WTC11 (cell line): ENCODE measurements at regions not wholly inside any gene's neighbourhood (a gene's known extent, or its start where the extent isn't known, plus 50 kb on each side); places are given as distances from the start of the nearest gene placed in this dataset.

Source experiments
- CBFB ChIP-seq: sonication (generic); formaldehyde crosslinking; IDR thresholded peaks from 2 replicates; pipeline ENCODE4 v1.8.1; 2022; ENCODE audit warnings: mild to moderate bottlenecking, low read depth, missing genetic modification reagents
- CTCF ChIP-seq: fragments of 200-600 bp; IDR thresholded peaks from 2 replicates; pipeline ENCODE4 v1.8.0; 2022; ENCODE audit warnings: antibody characterized with exemption
- EMX1 ChIP-seq: fragments of 250-450 bp; sonication (Bioruptor Pico); IDR thresholded peaks from 2 replicates; pipeline ENCODE4 v1.8.0; 2021; ENCODE audit warnings: mild to moderate bottlenecking
- GTF2I ChIP-seq: fragments of 250-450 bp; sonication (Bioruptor Pico); conservative IDR thresholded peaks from 2 replicates; pipeline ENCODE4 v1.4.0; 2021; ENCODE audit warnings: mild to moderate bottlenecking
- NR1H2 ChIP-seq: sonication (generic); formaldehyde crosslinking; IDR thresholded peaks from 2 replicates; pipeline ENCODE4 v1.9.0; 2021; ENCODE audit warnings: mild to moderate bottlenecking, moderate library complexity, missing genetic modification reagents
- NR2C2 ChIP-seq: sonication (generic); formaldehyde crosslinking; IDR thresholded peaks from 2 replicates; pipeline ENCODE4 v1.8.0; 2022; ENCODE audit warnings: mild to moderate bottlenecking, missing genetic modification reagents
- USF2 ChIP-seq: sonication (generic); formaldehyde crosslinking; IDR thresholded peaks from 2 replicates; pipeline ENCODE4 v1.8.1; 2023; ENCODE audit warnings: mild to moderate bottlenecking, missing genetic modification reagents, moderate library complexity
- ZNF121 ChIP-seq: sonication (generic); formaldehyde crosslinking; IDR thresholded peaks from 2 replicates; pipeline ENCODE4 v1.8.0; 2023; ENCODE audit warnings: missing genetic modification reagents

GRCh38 chr21:41580758-41581554, 73.0 kb upstream of the TMPRSS2 start:
- TF ChIP-seq CTCF (no peak), GTF2I (CRISPR knock-in tag) (no peak), ZNF121 (CRISPR knock-in tag) (no peak), USF2 (CRISPR knock-in tag) (no peak), CBFB (CRISPR knock-in tag) (no peak), NR2C2 (CRISPR knock-in tag) (no peak), NR1H2 (CRISPR knock-in tag) (no peak), EMX1 (no peak)
